ENCODE measurements at regions not wholly inside any gene's neighbourhood (a gene's known extent, or its start where the extent isn't known, plus 50 kb on each side); places are given as distances from the start of the nearest gene placed in this dataset.

- TF ChIP-seq, protein P1, sequence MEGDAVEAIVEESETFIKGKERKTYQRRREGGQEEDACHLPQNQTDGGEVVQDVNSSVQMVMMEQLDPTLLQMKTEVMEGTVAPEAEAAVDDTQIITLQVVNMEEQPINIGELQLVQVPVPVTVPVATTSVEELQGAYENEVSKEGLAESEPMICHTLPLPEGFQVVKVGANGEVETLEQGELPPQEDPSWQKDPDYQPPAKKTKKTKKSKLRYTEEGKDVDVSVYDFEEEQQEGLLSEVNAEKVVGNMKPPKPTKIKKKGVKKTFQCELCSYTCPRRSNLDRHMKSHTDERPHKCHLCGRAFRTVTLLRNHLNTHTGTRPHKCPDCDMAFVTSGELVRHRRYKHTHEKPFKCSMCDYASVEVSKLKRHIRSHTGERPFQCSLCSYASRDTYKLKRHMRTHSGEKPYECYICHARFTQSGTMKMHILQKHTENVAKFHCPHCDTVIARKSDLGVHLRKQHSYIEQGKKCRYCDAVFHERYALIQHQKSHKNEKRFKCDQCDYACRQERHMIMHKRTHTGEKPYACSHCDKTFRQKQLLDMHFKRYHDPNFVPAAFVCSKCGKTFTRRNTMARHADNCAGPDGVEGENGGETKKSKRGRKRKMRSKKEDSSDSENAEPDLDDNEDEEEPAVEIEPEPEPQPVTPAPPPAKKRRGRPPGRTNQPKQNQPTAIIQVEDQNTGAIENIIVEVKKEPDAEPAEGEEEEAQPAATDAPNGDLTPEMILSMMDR (IDR thresholded peaks at IDR 0.05), result no peak
- TF ChIP-seq POLR2A (IDR thresholded peaks at IDR 0.05), result no peak
Measured at GRCh38 chr1:14369526-14370213, 228.8 kb upstream of the KAZN start.

All from lower leg skin (tissue), 3 donors.